Non-pigmented ciliary epithelial cell (primary cell): ENCODE measurements at regions not wholly inside any gene's neighbourhood (a gene's known extent, or its start where the extent isn't known, plus 50 kb on each side); places are given as distances from the start of the nearest gene placed in this dataset.

Experiments
- DNase-seq: peaks from one replicate; pipeline ENCODE4 v3.0.0-alpha.2; 2010; ENCODE audit warnings: low read depth

DNA sequence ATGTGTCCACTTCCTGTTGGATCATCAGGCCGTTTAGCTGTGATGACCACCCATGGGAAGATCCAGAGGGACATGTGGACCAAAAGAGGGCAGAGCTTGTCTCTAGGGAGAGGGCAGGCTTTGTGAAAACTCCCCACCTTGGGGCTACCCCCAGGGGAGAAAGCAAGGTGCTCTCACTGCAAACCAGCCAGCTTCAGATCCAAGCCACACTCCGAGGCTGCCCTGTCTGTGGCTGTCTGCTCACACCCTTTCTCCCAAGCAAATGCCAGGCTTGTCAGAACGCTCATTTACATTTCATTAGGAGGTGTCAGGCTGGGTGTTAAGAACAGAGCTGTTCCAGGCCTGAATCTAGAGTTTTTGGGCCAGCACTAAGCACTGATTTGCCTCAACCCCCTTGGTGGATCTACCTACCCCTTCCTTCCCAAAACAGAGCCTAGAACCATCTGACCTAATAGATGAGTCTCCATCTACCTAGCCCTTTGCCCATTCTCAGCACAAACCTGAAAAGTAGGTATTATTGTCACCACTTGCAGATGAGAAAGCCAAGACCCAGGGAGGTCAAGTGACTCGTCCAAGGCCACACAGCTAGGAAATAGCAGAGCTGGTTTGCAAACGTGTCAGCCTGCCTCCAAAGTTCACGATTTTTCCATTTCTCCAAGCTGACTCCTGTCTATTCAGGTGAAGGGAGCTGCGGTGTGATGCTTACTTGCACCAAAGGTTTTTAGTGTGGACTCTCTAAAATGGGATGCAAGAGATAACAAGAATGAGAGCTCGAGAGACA lies 130.9 kb downstream of the EMX2 start:
- DNase-seq: no peak

DNA sequence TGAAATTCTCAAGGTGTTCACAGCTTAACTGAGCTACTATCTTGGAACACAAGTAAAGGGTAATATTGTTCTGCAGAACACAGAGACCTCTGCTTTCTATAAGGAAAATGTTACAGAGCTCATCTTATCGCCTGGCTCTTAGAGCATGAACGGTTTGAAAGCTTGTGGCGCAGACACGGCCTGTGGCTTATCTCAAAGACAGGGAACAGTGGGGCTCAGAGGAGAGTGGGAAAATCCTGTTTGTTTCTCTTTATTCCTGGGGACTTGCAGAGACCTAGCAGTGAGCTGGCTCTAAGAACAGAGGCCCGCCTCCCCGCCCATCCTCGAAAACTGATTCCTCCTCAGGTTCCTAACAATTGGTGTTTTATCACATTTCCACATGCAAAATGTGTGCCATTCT lies 131.7 kb downstream of the EMX2 start:
- no peak for DNase-seq

DNA sequence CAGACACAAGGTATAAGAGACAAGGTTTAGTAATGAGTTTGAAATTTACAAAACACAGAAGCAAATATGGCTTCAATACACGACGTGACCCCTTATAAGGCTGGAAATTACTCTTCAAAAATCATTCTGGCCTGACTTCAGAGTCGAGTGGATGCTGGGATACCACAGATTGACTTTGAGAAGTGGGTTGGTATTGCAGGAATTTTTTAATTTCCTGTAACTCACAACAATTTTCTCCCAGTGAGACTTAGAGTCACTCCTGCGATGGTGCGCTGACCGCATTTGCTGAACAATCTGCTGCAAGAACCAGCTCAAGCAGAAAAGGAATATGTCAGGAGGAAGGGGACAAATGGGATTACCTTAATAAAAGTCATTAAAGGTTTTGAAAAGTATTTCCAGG lies 132.1 kb downstream of the EMX2 start:
- no peak for DNase-seq

DNA sequence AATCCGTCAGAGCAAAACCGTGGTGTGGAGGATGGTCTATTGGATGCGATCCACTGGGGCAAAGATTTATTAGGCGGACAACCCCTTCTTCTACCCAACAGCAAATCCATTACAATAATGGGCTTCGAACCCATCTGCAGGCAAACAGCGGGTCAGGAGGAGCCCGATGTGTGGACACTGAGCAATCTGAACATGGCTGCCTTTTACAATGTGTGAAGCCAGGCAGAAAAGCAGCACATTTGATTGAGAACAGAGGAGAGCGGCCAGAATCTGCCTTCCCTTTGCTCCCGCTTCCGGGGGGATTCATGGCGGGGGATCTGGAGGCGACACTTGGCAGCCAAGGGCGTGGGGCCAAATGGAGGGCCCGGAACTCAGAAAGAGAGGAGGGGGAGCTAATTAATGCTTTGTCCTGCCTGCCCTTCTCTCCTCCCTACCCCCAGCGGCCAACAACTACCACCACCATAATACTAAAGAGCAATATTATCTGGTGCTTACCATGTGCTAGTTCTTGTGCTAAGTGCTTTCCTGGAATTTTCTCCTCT lies 133.0 kb downstream of the EMX2 start:
- DNase-seq: no peak

DNA sequence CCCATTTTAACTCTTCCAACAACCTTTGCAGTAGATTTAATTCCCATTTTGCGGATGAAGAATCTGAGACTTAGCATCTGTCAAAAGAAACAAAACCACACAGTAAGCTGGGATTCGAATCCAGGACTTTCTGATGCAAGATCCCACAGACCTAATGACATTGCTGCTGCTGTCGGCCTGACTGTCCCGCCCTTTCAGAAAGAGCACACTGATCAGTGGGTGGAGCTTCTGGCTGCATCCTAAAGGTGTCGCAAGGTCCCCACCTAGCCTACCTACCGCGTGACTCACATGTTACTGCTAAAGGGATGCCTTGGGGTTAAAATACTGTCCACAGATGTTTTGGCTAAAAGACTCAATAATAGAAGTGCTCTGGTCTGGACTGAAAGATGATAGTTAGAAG lies 134.7 kb downstream of the EMX2 start:
- no peak for DNase-seq

DNA sequence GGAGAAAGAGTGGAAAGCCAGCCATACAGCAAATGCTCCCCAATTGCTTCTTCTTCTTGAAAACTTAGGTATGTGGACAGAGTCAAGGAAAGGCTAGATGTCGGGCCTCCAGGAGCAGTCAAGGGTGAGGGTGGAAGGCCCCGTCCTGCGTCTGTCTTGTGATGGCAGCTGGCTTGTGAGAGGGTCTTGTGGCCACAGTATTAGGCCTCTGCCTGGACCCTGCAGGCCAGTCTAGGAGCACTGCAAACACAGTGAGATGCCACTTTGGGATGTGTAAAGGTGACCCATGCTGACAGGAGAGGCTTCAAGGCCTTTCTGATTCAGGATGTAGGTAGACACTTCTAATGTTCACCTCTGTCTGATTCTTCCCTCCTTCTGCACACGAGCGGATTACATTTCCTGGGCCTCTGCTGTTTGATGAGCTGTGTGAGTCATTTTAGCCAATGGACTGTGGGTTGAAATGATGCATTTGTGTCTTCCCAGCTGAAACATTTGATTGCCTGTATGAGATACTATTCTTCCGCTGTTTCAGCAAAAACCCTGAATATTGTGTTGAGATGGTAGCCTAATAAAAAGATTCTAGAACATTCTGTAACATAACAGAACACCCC lies 135.4 kb downstream of the EMX2 start:
- DNase-seq: no peak

DNA sequence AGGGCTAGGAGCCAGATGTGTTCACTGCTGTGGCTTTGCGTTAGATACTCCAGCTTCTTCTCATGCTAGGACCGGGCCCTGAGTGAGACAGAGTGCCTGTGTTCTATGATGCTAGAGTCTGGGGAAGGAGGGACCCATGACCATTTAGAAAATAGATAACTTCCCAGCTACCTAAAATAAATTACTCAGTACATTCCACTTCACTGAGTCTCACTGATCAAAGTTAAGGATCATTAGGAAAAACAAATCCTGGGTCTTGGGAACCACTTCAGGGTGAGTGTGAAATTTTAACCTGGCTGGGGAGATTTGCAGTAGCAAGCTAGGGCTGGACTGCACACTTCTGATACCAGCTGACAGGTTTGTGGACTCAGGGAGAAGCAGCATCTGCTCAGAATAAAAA lies 138.1 kb downstream of the EMX2 start:
- no peak for DNase-seq

DNA sequence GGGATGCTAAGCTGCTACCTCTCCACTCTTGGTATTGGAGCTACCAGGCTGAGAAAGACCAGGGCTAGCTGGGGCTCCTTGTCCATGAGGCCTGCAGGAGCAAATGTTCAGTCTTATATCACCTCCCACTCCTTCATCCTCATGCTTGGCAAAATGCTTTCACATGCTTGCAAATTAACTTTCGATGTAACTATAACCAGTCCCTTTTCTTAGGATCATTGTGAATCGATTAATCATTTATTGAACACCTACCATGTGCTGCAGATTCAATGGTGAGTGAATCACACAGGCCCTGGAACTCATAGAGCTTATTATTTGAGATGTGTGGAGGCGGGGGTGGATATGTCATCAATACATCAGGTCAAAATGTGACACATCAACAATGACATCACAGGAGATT lies 138.6 kb downstream of the EMX2 start:
- DNase-seq: no peak

DNA sequence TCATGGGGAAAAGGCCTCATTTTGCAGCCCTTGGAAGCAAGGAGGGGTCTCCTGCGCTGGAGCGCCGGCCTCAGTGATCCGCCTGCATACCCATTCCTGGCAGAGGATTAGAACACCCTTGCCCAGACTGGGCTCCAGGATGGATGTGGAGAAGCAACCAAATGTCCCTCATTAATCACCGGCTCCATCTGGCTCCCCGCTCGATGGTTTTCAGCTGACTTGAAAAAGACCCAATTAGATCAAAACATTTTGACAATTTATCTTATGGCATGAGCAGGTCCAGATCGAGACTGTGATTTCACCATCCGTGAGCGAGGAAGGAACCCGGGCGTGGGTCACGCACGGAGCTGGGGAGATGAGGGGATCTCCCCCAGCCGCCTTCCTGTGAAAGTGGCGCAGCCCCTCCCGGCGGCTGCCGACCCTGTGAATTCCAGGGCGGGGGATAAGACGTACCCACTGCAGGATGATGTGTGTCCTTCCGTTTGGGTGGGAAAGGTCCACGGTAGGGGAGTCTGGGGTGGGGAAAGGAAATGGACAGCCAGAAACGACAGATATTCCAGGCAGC lies 141.6 kb downstream of the EMX2 start:
- no peak for DNase-seq

DNA sequence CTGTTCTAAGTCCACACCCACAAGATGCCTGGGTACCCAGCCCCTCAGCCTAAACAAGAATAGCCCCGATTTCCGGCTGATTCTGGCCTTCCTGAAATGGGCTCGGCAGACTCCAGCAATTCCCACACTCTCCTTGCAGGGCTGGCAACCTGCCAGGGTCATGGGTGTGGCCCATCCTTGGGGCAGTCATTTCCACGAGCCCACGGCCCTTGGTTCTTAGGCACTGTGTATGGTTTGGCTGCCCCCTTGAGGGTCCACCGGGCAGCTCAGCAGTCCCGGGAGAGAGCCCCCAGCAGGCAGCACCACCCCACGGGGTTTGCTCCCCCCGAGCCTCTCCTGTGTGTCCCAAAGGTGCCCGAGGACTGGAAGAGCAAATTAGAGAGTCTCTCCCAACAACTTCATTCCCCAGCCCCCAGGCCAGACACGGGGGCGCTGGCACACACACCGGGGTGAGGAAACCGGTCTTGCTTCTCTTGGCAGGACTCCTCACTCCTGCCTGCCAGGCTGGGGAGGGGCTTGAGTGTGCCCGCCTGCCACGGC lies 142.2 kb downstream of the EMX2 start:
- DNase-seq: no peak

DNA sequence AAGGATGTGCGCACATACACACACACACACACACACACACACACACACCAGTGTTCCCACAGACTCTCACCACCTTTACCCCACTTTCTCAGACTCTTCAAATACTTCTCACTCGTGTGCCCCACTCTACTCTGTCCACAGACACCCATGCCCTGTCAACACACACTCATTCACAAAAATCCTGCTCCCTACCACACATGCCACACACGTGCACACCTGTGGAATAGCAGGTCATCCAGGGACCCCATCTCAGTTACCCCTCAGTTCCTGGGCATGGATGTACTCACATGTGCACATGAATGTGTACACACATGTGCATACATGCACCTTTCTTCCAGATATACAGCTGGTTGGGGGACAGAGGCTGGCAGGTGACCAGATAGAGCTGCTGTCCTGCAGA lies 142.9 kb downstream of the EMX2 start:
- DNase-seq: no peak

DNA sequence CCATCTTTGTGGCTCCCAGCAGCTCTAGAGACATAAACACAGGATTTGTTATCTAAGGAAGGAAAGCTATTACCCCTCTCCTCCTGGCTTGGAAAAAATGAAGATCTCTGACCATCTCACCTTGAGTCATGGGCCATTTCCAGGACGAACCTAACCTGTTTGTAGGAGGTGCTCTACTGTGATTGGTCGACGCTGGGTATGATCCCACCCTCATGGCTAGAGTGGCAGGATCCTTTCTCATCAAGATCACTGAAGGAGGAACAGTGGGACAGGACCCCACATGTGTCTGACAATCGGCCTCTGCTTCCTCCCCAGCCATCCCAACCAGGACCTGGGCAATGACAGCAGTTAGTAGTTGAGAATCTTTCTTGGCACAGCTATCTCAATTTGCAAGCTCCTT lies 144.1 kb downstream of the EMX2 start:
- DNase-seq: no peak

DNA sequence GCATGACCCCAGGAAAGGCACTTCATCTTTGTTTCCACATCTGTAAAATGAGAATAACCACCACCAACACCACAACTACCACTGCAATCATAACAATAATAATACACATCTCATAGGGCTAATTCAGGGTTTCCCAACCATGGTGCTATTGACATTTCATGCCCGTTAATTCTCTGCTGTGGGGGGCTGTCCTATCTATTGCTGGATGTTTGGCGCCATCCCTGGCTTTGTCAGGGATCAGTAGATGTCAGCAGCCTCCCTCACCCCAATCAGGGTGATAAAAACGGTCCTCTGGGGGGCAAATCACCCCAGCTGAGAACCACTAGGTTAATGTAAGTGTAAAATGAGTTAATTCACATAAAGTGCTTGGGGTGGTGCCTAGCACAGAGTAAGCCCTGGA lies 145.8 kb downstream of the EMX2 start:
- DNase-seq: no peak

DNA sequence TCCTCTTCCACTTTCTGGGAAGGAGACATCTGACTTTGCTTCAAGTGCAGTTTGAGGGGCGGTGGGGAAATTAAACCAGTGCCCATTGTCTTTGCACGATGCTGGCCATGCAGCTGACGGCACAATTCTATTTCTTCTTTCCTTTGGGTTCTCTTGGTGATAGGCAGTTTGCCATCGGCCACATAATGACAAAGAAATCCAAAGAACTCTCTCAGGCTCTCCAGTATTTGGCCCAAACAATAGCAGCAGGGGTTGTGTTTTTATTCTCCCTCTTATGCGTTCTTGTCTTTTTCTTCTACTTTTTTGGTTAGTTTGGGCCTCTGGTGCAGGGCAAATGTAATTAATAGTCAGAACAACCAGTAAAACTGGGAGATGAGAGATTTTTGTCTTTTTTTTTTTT lies 147.0 kb downstream of the EMX2 start:
- no peak for DNase-seq

DNA sequence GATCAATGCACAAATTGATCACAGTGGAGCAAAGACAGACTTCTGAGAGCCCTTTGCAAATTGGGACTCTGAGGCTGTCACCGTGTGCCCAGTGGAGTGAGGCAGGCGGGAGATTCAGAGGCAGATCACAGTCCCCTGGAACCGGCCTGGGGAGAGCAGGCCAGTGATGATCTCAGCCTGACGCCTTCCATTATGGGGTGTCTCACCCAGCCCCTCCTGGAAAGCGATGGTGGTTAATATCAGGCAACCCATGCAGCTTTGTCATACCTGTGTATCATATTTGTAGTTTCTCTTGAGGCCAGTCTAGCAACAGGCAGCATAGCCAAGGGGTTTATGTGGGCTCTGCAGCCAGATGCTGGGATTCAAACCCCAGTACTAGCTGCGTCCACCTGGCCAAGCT lies 147.8 kb downstream of the EMX2 start:
- no peak for DNase-seq

DNA sequence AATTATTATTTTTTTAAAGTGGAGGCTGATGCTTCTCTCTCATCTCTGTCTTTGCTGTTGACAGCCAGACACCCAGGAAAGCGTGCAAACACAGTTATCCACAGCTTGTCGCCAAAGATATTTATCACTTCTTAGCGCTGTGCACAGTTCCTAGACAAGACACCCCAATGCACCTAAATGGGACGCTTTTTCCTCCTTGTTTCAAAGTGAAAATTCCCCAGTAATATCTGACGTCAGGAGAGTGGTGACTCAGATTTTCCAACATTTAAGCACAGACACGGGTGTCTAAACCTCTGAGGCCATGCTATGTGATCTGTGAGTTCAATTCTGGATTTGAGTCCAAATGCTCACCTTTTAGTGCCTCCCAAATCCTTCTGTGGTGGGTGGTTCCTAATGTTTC lies 151.6 kb downstream of the EMX2 start:
- DNase-seq: no peak

DNA sequence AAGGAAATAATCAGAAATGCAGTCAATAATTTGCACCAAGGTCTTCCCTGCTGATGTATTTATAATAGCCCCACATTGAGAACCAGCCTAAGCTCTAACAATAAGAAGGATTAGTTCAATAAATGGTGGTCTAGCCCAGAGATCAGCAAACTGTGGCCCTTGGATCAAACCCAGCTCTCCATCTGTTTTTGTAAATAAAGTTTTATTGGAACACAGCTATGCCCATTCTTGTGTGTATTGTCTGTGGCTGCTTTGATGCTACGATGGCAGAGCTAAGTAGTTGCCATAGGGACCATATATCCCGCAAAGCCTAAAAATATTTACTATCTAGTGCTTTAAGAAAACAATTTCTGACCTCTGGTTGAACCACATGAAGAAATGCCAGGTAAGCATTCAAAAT lies 154.9 kb downstream of the EMX2 start:
- no peak for DNase-seq

DNA sequence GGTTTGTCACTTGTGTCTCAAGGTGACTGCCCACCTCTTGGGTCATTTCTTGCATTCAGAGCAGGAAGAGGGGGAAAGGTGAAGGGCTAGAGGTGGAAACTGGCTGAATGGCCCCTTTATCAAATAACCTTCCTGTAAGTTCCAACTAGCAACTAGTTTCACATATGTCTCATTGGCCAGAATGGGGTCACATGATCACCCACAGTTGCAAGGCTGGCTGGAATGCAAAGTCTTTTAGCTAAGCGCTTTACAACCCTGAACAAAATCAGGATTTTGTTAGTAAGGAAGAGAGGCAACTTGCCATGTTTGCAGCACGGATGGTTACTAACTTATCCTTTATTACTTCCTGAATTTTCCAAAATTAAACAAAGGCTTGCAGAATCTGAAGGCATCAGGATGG lies 156.3 kb downstream of the EMX2 start:
- no peak for DNase-seq

DNA sequence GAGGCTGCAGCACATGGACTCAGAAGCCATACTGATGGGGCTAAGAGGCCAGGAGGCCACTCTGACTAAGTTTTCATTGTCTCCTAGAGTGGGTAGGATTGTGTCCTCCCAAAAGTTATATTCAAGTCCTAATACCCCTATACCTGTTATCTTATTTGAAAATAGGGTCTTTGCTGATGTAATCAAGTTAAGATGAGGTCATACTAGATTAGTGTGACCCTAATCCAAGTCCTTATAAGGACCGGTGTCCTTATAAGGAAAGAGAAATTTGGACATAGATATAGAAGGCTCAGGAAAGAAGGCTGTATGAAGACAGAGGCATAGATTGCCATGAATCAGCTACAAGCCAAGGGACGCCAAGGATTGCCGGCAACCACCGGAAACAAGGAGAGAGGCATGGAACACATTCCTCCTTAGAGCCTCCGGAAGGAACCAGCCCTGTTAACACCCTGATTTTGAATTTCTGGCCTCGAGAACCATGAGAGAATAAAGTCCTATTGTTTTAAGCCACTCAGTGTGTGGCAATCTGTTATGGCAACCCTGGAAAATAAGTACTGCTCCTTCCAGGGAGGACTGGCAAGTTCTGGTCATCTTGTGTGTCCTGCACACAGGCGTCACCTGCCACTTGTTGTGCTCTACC lies 157.0 kb downstream of the EMX2 start:
- DNase-seq: no peak

DNA sequence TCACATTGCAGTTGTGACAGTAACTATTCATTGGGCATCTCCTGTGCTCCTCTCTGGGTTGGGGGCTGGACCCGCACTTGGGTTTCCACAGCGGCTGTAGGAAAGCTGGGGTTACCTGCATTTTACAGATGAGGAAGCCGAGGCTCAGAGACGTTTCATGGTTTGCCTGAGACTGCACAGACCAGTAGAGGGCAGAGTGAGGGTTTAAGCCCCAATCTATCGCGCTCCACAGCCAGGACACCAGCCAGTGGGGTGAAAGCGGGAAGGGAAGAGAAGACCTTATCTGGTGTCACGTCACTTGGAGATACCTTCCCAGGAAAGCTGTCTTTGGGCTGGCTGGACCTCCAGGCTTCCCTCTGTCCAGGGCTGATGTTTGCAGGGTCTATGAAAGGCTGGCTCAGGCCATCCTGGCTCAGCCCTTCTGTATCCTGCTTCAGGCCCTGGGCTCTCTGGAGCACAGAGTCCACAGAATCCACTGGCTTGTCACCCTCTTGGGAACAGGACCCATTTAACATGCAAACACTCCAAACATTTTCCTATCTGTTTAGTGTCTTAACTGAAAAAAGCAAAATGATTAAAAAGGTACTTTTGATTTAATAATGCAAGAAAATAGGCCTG lies 167.7 kb downstream of the EMX2 start:
- DNase-seq: no peak

DNA sequence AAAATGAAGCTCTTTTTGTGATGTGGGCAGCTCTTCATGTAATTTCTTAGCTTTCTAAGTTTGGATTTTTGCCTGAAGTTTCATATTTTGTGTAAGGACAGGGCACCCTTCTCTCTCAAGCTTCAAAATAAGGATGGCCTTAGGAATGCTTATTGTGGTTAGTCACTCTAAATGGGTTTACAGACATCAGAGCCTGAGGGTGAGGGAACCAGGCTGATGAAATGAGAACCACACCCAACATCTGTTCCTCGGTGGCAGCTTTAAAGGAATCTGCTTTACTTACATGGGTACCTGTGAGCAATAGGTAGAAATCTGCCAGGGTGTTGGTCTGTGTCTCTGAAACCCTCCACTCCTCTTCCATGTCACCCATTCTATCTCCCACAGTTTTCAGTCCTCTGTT lies 174.3 kb downstream of the EMX2 start:
- no peak for DNase-seq
